ENCODE measurements at regions not wholly inside any gene's neighbourhood (a gene's known extent, or its start where the extent isn't known, plus 50 kb on each side); places are given as distances from the start of the nearest gene placed in this dataset.

- Histone ChIP-seq H3K4me3 (no peak overlapping the region), H3K4me1 (peaks cover 15% of the 10 kb centered on the region), H3K27me3 (peaks cover 1% of the 10 kb centered on the region), H3K9me3 (no peaks in the 10 kb centered on the region), H3K36me3 (no peaks in the 10 kb centered on the region), H3K27ac (no peak overlapping the region)
- TF ChIP-seq POLR2A (IDR thresholded peaks at IDR 0.05) (no peak), POLR2AphosphoS5 (IDR thresholded peaks at IDR 0.05) (no peak), EP300 (IDR thresholded peaks at IDR 0.05) (no peak), CTCF (IDR thresholded peaks at IDR 0.05) (no peak)
- no peak for DNase-seq (ENCODE audit: low spot score in 2 of 2)
- WGBS, result 34% methylated on average over 7 of the region's 7 CpGs
Observed at GRCh38 chr9:87342743-87343142, 154.9 kb upstream of the DAPK1 start.

DNA sequence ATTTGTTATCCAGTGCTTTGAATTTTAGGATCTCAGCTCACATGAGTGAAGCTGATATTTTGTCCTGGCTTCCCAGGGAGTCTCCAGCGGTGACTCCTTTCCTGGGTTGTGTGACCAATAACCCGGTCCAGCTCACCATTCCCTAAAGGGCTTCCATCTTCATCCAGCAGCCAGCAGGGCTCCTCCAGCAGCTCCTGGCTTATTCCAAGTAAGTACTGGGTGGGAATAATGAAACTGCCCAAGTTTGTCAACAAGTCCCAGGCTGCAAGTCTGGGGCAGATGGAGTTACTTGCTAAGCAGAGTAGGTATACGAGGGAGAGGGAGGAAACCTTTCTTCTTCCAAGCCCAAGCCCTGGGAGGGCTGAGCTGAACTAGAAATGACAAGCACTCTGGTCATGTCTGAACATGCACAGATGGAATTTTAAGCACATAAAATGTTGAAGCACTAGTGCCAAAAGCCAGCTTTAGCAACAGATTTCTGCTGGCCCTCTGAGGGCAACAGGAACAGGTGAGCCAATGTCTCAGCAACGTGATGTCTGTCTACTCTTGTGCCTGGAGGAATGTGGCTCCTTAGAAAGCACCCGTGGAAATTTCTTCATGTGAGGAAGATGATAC lies 153.7 kb upstream of the DAPK1 start:
- Histone ChIP-seq H3K27ac (no peak overlapping the region), H3K9me3 (no peaks in the 10 kb centered on the region), H3K27me3 (no peaks in the 10 kb centered on the region), H3K4me1 (peaks cover 10% of the 10 kb centered on the region), H3K4me3 (no peak overlapping the region), H3K36me3 (no peaks in the 10 kb centered on the region)
- TF ChIP-seq POLR2A (IDR thresholded peaks at IDR 0.05) (no peak), CTCF (IDR thresholded peaks at IDR 0.05) (no peak)
- WGBS, result 56% methylated on average over 5 of the region's 5 CpGs
- DNase-seq (ENCODE audit: low spot score in 2 of 2), result no peak

DNA sequence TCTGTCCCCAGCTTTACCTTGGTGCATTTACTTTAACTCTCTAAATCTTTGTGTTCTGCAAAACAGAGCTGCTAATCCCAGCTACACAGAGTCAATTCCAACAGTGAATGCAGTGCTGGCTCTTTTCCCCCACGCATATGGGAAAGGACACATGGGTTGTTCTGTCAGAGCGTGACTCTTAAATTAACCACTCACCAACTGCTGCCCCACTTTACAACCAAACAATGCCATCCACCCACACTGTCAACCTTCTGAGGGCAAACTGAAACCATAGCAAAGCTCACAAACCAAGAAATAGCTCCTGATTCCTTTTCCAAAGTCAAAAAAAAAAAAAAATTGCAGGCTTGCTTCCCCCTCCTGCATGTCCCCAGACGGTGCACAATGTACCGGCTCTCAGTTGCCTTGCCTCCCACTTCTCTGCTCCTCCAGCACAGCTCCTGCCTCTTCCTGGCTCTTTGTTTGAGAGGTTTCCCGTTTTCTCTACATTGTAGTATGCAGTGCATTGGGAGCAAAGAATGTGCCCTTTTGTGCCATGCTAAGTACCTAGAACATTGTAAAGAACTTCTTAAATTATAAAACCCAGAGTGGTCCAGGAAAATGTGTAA lies 151.5 kb upstream of the DAPK1 start:
- Histone ChIP-seq H3K4me1 (peaks cover 10% of the 10 kb centered on the region), H3K9me3 (no peaks in the 10 kb centered on the region), H3K36me3 (no peaks in the 10 kb centered on the region), H3K27me3 (no peaks in the 10 kb centered on the region), H3K4me3 (no peak overlapping the region), H3K27ac (no peak overlapping the region)
- no peak for DNase-seq (ENCODE audit: low spot score in 2 of 2)
- WGBS, result 75% methylated on average over 5 of the region's 5 CpGs
- no peak for TF ChIP-seq EP300 (IDR thresholded peaks at IDR 0.05)
- no peak for TF ChIP-seq POLR2AphosphoS5 (IDR thresholded peaks at IDR 0.05)
- TF ChIP-seq POLR2A (IDR thresholded peaks at IDR 0.05), result no peak
- no peak for TF ChIP-seq CTCF (IDR thresholded peaks at IDR 0.05)

- Histone ChIP-seq H3K27me3 (no peaks in the 10 kb centered on the region), H3K9me3 (no peaks in the 10 kb centered on the region), H3K4me3 (no peak overlapping the region), H3K4me1 (no peaks in the 10 kb centered on the region), H3K27ac (no peak overlapping the region), H3K36me3 (no peaks in the 10 kb centered on the region)
- WGBS, result 78% methylated on average over 2 of the region's 2 CpGs
- no peak for TF ChIP-seq EP300 (IDR thresholded peaks at IDR 0.05)
- TF ChIP-seq CTCF (IDR thresholded peaks at IDR 0.05), result no peak
- no peak for TF ChIP-seq POLR2AphosphoS5 (IDR thresholded peaks at IDR 0.05)
- TF ChIP-seq POLR2A (IDR thresholded peaks at IDR 0.05), result no peak
- DNase-seq (ENCODE audit: low spot score in 2 of 2), result no peak
Observed at GRCh38 chr9:87350915-87351314, 146.8 kb upstream of the DAPK1 start.

DNA sequence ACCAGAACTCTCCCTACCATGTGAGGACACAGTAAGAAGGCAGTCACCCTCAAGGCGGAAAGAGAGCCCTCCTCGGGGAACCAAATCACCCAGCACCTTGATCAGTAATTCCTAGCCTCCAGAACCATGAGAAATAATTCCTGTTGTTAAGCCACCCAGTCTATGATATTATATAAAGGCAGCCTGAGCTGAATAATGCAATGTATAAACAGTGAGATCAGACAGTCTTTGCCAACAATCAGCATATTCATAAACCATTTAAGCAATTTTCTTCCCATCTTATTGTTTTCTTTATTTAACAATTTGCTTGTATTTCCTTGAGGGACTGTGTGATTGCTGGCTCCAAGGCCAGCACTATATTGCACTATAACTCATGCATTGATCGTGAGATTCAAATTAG lies 144.4 kb upstream of the DAPK1 start:
- no peak for TF ChIP-seq CTCF (IDR thresholded peaks at IDR 0.05)
- no peak for TF ChIP-seq POLR2A (IDR thresholded peaks at IDR 0.05)
- TF ChIP-seq EP300 (IDR thresholded peaks at IDR 0.05), result no peak
- TF ChIP-seq POLR2AphosphoS5 (IDR thresholded peaks at IDR 0.05), result no peak
- H3K27me3 ChIP-seq, result no peaks in the 10 kb centered on the region
- no peak overlapping the region for H3K4me3 ChIP-seq
- WGBS, result 78% methylated on average over 3 of the region's 3 CpGs
- no peaks in the 10 kb centered on the region for H3K4me1 ChIP-seq
- no peak overlapping the region for H3K27ac ChIP-seq
- no peaks in the 10 kb centered on the region for H3K36me3 ChIP-seq
- H3K9me3 ChIP-seq, result no peaks in the 10 kb centered on the region
- DNase-seq (ENCODE audit: low spot score in 2 of 2), result no peak

Data from suprapubic skin (tissue), 4 donors.